Loucy (cell line): ENCODE measurements at regions not wholly inside any gene's neighbourhood (a gene's known extent, or its start where the extent isn't known, plus 50 kb on each side); places are given as distances from the start of the nearest gene placed in this dataset.

ENCODE experiments used
- CTCF ChIP-seq: fragments of 200-600 bp; sonication (generic); conservative IDR thresholded peaks from 2 replicates; pipeline ENCODE4 v1.5.1; 2014; ENCODE audit warnings: mild to moderate bottlenecking, antibody characterized with exemption, low read length
- EZH2phosphoT487 ChIP-seq: fragments of 200-600 bp; IDR thresholded peaks from 2 replicates; pipeline ENCODE4 v1.6.1; 2018; ENCODE audit warnings: antibody characterized with exemption, mild to moderate bottlenecking, moderate library complexity, borderline replicate concordance

DNA sequence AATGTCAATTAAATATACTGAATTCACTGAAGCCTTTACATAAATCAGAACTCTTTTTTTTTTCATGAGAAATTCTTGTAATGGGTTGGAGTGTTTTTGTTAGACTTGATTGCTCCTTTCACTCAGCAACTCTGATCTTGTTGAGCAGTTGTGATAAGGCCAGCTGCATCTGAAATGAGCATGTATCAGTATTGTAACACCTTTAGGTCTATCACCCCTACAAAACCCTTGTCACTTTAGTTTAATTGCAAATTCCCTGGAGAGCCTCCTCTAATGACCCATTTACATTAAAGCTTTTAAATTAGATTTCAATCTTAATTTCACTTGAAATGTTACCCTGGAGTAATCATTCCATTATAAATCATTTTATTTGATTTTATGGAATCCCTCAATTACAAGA lies 346.8 kb upstream of the TCF4 start:
- TF ChIP-seq CTCF: no peak
- no peak for TF ChIP-seq EZH2phosphoT487
